ENCODE measurements at regions not wholly inside any gene's neighbourhood (a gene's known extent, or its start where the extent isn't known, plus 50 kb on each side); places are given as distances from the start of the nearest gene placed in this dataset.
"Not testable (repeated sequence)": the region's sequence is repeated elsewhere in the genome, so short reads cannot be mapped to it uniquely, and the experiment has no call there.

GRCh38 chr4:133440404-133440803 is 291.3 kb downstream of the PCDH10 start:
- no peak for DNase-seq

- no peak for DNase-seq
These were observed 290.7 kb downstream of the PCDH10 start for GRCh38 chr4:133439830-133440229.

GRCh38 chr4:133424605-133425004 is 275.5 kb downstream of the PCDH10 start:
- DNase-seq = no peak

DNA sequence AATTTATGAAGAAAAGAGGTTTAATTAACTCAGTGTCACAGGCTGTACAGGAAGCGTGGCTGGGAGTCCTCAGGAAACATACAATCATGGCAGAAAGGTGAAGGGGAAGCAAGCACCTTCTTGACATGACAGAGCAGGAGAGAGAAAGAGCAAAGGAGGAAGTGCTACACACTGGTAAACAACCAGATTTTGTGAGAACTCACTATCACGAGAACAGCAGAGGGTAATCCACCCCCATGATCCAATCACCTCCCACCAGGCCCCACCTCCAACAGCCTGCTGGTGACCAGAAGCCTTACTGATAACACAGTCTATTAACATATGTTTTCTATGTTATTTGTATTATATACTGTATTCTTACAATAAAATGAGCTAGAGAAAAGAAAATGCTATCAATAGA is 254.8 kb downstream of the PCDH10 start:
- DNase-seq = no peak

GRCh38 chr4:133402616-133403015 is 253.5 kb downstream of the PCDH10 start:
- no peak for DNase-seq

DNA sequence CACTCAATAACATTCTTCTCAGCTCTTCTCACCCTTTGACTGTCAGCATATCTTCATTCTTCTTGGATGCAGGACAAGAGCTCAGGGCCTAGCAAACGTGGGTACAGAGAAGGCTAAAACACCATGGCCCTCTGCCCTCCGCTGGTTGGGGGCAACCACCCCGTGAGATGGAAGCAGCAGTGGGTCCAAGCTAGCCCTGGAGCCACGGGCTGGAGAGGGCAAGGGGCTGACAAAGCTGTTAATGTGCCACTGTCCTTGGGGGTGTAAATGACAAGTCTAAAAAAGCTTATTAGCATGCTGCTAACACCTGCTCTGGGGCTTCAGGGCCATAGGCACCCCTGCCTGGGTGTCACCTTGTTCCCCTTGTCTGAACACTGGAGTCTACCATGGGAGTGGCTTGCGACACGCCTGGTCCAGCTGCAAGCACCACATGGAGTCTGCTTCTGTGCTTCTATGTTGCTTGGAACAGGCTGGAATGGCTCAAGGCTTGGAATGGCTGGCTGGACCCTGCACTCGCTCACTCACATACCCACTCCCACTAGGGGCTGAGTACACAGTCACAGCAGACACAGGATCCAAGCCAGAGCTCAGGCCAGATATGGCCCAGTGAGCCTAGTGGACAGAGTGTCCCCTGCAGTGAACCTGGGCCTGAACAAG is 246.0 kb downstream of the PCDH10 start:
- no peak for DNase-seq

GRCh38 chr4:133390198-133390855 is 241.2 kb downstream of the PCDH10 start:
- DNase-seq = no peak

DNA sequence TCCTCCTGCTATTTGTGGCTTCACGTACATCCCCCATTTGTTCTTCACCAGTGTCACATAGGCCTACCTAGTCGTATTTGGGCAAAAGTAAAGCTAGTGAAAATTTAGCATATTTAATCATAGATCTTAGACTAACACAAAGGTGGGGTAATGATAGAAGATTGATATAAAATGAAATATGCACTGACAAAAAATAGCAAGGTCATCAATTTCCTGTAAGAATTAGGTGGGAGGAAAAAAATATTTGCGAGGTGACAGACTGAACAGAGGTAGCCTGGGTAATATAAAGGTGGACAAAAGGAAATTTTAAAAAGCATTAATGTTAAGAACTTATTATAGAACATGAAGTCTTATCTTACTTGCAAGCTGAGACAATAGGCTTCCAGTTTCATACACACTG is 239.9 kb downstream of the PCDH10 start:
- DNase-seq = no peak

DNA sequence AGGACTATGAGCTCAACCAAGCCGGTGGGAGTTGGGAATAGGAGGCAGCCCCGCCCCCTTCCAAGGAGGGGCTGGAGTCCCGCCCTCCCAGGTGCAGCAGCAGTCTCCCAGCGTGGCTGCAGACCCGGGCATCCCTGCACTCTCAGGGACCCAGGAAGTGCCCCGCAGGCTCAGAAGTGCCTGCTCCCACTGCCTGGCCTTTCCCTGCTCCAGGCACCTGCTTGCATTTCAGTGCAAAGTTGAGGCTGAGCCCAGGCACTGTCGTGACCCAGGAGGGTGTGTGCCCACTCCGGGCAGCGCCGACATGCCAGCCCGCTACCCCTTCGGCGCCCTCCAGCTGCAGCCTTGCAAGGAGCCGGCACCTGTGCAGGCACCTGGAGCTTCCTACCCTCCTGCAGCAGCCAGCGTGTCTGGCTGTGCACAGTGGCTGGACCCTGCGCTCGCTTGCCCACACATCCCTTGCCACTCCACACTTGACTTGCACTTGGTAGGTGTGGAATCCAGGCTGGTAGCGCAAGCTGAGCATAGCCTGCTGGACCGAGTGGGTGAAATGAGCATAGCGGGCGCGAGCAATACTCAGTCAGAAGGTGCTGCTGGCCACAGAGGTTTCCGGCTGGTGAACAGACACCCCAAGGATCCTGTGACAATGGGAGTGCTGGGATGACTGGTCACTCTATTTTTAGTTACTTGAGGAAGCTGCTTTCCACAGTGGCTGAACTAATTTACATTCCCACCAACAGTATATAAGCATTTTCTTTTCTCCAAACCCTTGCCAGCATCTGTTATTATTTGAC is 236.3 kb downstream of the PCDH10 start:
- DNase-seq = no peak

DNA sequence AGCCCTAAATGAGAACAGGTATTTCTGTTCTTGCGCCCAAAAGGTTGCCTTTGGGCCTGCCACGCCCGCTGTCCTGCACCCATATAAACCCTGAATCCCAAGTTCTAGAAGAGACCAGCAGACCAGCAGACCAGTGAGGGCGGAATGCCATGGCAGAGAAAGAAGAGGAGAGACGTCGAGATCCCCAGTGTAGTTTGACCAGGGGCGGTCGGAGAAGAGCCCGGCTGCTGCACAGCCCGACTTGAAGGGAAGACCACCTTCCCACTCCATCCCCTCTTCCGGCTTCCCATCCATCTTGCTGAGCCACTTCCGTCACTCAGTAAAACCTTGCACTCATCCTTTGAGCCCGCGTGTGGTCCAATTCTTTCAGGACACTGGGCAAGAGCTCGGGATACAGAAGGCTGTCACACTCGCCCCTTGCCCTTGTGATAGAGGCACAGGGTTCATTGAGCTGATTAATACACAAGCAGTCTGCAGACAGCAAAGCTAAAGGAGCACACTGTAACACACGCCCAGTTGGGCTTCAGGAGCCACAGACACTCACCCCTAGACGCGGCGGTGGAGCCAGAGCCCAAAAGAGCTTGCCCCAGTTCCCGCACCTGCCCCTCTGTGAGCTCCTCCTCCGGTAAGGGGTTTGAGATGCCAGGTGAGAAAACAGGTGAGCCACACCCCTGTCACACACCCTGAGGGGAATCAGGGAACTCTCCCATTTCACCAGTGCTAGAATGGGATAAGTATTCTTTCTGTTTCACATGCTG is 230.8 kb downstream of the PCDH10 start:
- no peak for DNase-seq

- DNase-seq = no peak
These were observed 228.2 kb downstream of the PCDH10 start for GRCh38 chr4:133377286-133377685.

DNA sequence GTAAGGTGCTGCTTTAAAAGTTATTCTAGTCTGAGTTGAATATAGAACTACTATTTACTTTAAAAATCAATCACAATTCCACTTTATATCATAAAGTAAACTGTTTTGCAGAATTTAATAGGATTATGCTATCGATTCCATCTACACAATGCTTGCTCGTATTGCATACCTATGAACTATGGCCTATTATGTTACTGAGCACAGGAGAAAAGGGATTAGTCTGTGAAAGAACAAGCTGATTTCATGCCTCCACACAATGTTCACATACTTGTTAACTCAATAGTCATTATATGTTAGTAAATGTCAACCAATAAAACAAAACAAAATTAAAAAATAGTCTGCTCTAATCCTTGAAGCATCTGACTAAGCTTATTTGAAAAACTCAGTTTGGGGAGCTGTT is 223.6 kb downstream of the PCDH10 start:
- no peak for DNase-seq

DNA sequence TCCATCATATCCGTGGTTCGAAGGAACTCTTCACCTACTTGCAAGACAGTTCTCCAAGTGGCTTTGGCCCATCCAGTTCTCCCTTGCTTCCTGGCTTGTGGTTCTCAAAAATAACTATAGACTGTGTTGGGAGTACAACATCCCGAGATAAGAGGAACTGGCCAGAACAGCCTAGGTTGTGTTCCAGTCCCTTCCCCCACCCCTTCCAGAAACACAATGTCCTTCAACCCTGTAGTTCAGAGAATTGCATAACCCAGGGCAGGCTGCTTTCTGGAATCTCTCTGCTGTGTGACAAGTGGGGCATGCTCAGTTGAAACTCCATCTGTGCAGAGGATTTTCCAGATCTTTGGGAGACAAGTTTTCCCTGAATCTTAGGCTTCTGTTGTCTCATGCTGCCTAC is 206.5 kb downstream of the PCDH10 start:
- DNase-seq = no peak

GRCh38 chr4:133347409-133347808 is 198.3 kb downstream of the PCDH10 start:
- DNase-seq = no peak

GRCh38 chr4:133324491-133324890 is 175.4 kb downstream of the PCDH10 start:
- no peak for DNase-seq

DNA sequence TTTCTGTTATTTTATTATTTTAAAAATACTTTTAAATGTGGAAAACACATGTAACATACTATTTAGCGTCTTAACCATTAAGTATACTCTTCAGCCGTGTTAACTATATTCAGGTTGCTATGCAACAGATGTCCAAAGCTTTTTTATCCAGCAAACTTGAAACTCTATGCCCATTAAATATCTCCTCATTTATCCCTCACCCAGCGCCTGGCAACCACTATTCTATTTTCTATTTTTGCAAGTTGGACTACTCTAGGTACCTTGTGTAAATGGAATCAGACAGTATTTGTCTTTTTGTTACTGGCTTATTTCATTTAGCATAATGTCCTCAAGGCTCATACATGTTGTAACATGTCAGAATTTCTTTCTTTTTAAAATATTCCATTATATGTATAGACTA is 174.6 kb downstream of the PCDH10 start:
- no peak for DNase-seq

- peak; percentile 0 for DNase-seq
These were observed 171.6 kb downstream of the PCDH10 start for GRCh38 chr4:133320576-133321170.

GRCh38 chr4:133316909-133317308 is 167.8 kb downstream of the PCDH10 start:
- no peak for DNase-seq

GRCh38 chr4:133314991-133315390 is 165.9 kb downstream of the PCDH10 start:
- DNase-seq = no peak

DNA sequence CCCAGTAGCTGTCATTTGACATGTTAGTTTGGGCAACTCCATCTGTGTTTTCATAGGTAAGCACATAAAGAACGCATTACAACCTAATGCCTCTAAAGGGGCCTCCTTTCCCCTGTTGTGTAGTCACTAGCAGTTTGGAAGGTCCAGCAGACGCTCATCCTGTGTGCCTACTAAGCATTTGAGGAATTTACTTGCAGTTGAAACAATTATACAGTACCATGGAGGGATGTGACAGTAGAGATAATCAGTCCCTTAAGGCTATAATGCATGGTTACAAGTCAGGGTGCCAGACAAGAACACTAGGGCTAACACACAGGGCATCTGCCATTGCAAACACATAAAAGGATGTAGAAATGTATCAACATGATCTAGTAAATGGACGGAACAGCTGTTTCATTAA is 138.3 kb downstream of the PCDH10 start:
- no peak for DNase-seq

DNA sequence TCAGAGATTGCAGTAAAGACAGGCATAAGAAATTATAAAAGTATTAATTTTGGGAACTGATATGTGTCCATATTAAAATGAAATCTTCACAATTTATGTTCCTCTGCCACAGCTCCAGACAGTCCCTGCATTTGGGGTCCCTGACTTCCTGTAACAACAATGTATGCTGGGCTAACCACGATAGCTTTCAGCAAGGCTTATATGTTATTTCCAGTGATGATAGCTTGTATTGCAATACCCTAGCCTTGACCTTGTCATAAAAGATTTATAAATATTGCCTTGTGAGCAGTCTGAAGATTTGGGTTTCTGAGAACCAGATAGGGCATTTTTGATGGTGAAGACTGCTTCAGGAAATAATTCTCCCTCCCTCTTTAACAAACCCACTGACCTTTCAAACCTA is 129.5 kb downstream of the PCDH10 start:
- no peak for DNase-seq

- DNase-seq = not testable (repeated sequence)
These were observed 128.8 kb downstream of the PCDH10 start for GRCh38 chr4:133277940-133278339.

GRCh38 chr4:133275246-133275645 is 126.2 kb downstream of the PCDH10 start:
- no peak for DNase-seq

Data from MV-4-11 (cell line).